Bronchial epithelial cell (primary cell): ENCODE measurements at regions not wholly inside any gene's neighbourhood (a gene's known extent, or its start where the extent isn't known, plus 50 kb on each side); places are given as distances from the start of the nearest gene placed in this dataset.

Experiments used
- DNase-seq: peaks from one replicate; pipeline ENCODE4 v3.0.0-alpha.2; 2010; ENCODE audit warnings: low read depth
- FAIRE-seq: peaks from 2 replicates; lab custom pipeline; 2011; peaks lifted over from hg19 to GRCh38; lab: Jason Lieb, UNC
- H3K27me3 ChIP-seq: 2 replicates; pipeline ENCODE4 v1.5.1; 2011; ENCODE audit warnings: low read length; ENCODE audit not compliant: control insufficient read depth, insufficient read depth
- H3K36me3 ChIP-seq: 2 replicates; pipeline ENCODE4 v1.5.1; 2011; ENCODE audit warnings: low read length; ENCODE audit not compliant: control insufficient read depth, insufficient read depth
- H3K4me3 ChIP-seq: 2 replicates; pipeline ENCODE4 v1.5.1; 2011; ENCODE audit warnings: mild to moderate bottlenecking, low read depth, low read length, control low read depth
- TF ChIP-seq, protein P1 (sequence below): IDR thresholded peaks from 2 replicates; pipeline ENCODE4 v1.5.1; 2011; ENCODE audit warnings: mild to moderate bottlenecking, moderate library complexity, low read length, control low read depth, inconsistent platforms; ENCODE audit not compliant: insufficient read depth, severe bottlenecking

DNA sequence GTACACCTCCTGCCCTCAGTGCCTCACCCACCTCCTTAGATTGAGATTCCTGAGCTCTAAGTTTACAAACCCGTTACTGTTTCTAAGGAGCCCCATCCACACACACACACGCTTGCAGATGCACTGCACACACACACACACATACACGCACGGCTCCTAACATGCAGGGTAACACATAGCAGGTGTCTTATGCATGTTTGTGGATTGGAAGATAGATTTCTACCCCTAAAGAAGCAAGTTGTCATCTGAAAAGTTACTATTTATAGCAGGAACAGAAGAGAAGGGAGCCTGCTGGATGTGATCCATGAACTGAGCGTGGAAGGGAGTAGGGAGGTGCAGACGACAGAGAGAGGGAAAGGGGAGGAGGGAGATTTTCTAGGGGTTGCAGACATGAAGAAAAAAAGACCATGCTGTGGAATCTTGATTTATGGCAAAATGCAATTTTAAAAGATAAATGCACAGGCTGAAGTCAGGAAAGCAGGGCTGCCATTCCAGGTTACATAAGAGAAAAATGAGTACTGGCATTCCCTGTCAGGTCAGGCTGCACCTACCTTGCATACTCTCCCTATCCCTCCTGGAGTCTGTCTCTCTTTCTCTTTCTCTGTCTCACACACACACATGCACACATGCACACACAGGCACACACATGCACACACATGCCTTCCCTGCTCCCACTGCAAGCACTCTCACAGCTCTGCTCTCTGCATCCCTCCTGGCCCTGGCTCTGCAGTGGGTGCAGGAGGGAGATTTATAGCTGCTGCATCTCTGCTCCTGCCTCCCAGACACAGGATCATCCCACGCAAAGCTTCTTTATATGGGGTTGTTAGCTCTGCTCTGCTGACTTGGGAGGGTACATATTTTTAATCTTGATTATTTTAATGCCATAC lies 192.6 kb upstream of the MYT1L start:
- TF ChIP-seq, protein P1, sequence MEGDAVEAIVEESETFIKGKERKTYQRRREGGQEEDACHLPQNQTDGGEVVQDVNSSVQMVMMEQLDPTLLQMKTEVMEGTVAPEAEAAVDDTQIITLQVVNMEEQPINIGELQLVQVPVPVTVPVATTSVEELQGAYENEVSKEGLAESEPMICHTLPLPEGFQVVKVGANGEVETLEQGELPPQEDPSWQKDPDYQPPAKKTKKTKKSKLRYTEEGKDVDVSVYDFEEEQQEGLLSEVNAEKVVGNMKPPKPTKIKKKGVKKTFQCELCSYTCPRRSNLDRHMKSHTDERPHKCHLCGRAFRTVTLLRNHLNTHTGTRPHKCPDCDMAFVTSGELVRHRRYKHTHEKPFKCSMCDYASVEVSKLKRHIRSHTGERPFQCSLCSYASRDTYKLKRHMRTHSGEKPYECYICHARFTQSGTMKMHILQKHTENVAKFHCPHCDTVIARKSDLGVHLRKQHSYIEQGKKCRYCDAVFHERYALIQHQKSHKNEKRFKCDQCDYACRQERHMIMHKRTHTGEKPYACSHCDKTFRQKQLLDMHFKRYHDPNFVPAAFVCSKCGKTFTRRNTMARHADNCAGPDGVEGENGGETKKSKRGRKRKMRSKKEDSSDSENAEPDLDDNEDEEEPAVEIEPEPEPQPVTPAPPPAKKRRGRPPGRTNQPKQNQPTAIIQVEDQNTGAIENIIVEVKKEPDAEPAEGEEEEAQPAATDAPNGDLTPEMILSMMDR, result no peak
- no peaks in the 10 kb centered on the region for H3K27me3 ChIP-seq
- no peak overlapping the region for H3K4me3 ChIP-seq
- DNase-seq (no peak), FAIRE-seq (no peak)
- H3K36me3 ChIP-seq, result no peaks in the 10 kb centered on the region

DNA sequence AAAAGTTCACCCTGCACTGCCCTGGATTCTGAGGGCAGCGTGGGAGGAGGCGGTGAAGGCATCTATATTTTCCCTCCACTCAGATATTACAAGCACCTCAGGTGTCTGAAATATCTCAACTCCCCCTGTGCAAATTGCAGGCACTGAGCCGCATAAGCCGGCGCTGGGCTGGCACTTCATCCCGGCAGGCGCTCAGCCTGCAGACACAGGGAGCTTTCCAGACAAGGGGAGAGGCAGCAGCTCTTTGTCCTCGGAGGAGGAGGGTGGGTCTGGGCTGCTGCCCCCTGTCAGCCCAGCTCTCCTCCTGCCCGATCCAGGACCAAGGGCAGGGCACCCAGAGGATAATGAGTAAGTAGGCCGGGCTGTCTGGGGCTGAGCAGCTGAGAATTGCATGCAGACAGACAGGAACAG lies 189.3 kb upstream of the MYT1L start:
- DNase-seq (no peak), FAIRE-seq (no peak)
- H3K36me3 ChIP-seq, result no peaks in the 10 kb centered on the region
- H3K27me3 ChIP-seq, result no peaks in the 10 kb centered on the region
- no peak overlapping the region for H3K4me3 ChIP-seq
- TF ChIP-seq, protein P1, result no peak

DNA sequence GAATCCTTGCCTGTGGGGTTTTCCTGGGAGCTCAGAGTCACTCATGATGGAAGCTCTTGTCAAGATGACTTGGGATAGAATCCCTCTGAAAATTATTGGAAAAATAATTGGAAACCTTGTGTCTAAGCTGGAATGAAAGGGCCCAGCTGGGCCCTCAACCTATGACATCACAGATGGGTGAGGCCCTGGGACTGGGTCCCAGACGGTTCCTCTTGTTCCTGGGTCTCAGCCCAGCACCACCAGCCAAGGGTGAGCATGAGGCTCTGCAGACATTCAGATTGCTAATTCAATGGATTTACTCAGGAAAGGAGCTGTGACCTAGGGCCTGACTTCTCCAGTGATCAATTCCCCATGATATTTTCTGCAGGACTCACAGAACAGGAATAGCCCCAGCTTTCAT lies 188.3 kb upstream of the MYT1L start:
- TF ChIP-seq, protein P1, result no peak
- DNase-seq (no peak), FAIRE-seq (no peak)
- Histone ChIP-seq H3K4me3 (no peak overlapping the region), H3K27me3 (no peaks in the 10 kb centered on the region), H3K36me3 (no peaks in the 10 kb centered on the region)

DNA sequence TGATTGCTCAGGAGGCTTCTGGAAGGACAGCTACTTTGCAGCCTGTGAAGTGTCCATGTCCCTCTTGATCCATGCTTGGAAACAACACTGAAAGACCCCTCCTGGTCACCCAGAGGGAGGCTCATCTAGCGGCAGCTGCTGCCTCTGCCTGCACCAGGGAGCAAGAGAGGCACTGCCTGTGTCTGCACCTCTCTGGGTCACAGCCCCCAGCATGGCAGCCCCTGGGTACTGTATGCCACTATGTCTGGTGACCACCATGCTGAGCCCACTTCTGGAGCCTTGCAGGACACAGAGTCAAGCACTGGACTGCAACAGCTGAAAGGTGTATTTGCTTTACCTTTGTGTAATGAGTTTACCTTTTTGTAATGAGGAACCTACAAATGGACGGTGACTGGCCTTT lies 186.3 kb upstream of the MYT1L start:
- H3K27me3 ChIP-seq, result no peaks in the 10 kb centered on the region
- no peak for FAIRE-seq
- TF ChIP-seq, protein P1, result no peak

DNA sequence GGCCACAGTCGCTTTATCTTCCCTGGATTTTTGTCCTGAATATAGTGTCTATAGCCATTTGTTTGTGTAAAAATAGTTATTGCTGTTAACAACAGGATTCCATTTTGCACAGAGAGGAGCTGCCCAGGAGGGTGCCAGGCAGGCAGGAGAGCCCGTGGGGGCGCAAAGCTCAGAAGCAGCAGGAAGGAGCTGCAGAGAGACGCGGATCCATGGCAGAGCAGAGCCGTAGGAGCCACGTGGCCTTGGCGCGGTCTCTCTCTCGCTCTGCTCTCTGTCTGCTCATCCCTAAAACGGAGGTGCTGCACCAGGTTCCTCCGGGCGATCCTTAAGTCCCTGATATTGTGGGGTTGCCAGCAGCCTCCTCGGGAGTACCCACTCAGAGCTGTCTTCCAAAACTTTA lies 185.3 kb upstream of the MYT1L start:
- no peak for DNase-seq
- TF ChIP-seq, protein P1, result no peak
- Histone ChIP-seq H3K36me3 (no peaks in the 10 kb centered on the region), H3K4me3 (no peak overlapping the region), H3K27me3 (no peaks in the 10 kb centered on the region)
- no peak for FAIRE-seq

More for the DNA sequence above, 186.3 kb upstream of the MYT1L start:
- Histone ChIP-seq H3K36me3 (no peaks in the 10 kb centered on the region), H3K4me3 (no peak overlapping the region)
- DNase-seq, result no peak

DNA sequence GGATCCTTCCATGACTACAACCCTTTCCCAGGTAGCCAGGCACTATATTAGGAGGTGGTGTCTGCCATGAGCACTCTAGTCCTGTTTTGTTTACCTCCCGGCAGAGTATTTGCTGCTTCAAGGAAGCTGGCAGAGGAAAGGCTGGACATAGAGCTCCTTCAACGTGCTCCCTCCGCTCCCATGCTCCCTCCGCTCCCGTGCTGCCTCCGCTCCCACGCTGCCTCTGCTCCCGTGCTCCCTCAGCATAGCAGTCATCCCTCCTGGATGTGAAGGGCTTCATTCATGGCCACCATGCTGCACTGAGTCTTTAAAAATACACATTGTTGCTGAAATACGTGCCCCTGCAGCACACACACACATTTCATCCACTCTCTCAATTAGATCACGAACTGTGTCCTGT lies 181.9 kb upstream of the MYT1L start:
- FAIRE-seq (no peak), DNase-seq (no peak)
- Histone ChIP-seq H3K27me3 (no peaks in the 10 kb centered on the region), H3K36me3 (no peaks in the 10 kb centered on the region), H3K4me3 (no peak overlapping the region)
- TF ChIP-seq, protein P1, result no peak
